Kasumi-1 (cell line): ENCODE measurements at regions not wholly inside any gene's neighbourhood (a gene's known extent, or its start where the extent isn't known, plus 50 kb on each side); places are given as distances from the start of the nearest gene placed in this dataset.

Experiments
- DNase-seq, 2 experiments: peaks; one replicate each; lab custom pipeline; 2025; lab: John Stamatoyannopoulos, UW

DNA sequence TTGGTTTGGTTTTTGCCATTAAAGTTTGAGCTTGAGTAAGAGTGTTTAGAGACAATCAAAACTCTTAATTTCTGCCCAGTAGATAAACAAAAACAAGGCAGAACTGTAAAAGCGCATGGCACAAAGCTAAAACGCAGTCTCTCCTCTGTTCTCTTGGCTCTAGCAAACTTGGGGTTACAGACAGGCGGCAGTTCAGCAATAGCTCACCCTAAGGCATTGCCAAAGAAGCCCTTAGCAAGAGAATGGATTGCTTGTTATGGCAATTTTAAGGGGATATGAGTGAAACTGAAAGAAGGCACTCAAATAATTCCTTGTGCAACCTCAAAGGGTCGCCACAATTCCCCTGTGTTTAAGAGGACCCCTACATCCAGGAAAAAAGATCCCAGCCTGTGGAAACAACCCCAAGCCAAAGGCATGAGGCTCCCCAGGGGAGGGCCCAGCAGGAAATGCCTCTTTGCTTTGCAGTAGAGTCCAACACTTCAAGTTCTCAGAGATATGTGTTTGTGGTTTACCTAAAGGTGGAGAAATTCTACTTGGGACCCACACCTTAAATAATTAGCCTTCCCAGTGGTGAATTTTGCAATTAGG is 317.0 kb upstream of the MPDZ start:
- no peak for DNase-seq

DNA sequence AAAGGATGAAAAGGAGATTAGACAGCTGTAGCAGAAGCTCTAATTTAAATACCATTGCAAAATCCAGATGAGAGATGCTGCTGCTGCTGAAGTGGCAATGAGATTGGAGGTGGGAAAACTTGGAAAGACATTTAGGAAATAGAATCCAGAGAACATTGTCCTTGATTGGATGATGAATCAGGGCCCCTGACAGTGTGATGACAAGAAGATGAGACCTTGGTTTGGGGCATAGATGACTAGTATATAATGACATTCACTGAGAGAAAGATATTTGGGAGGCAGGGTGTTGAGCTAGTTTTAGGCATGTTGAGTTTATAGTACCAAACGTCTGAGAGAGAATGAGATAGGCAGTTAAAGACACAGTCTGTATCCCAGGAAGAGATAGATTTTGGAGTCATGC is 311.5 kb upstream of the MPDZ start:
- DNase-seq, result no peak

DNA sequence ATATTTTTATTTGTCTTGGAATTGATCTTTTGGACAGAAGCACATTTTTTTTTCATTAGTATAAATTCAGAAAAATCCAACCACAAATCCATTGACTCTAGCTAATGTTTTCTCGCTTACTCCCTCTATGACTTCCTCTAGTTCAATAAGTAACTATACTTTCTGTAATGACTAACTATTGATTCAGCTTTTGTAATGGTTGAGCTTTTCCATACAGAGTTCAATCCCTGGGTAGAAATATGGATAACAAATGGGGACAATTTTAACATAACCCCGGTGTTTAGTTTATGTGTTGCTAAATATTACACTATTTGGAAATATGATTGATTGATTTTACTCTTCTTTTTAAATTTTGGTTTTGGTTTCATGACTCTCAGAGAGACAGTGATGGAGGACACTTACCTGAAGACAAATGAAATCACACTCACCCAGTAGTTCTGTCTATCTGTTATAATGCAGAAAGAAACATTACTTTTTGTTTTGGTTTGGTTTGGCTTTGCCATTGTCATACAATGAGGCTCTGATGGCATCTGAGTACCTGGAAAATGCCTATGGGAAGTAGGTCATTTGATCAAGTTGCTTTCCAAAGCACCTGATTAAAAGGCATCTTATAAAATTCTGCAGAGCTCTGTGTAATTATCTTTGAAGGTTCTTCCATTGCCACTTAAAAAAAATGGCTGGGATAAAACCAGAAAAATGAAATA is 309.7 kb upstream of the MPDZ start:
- no peak for DNase-seq

DNA sequence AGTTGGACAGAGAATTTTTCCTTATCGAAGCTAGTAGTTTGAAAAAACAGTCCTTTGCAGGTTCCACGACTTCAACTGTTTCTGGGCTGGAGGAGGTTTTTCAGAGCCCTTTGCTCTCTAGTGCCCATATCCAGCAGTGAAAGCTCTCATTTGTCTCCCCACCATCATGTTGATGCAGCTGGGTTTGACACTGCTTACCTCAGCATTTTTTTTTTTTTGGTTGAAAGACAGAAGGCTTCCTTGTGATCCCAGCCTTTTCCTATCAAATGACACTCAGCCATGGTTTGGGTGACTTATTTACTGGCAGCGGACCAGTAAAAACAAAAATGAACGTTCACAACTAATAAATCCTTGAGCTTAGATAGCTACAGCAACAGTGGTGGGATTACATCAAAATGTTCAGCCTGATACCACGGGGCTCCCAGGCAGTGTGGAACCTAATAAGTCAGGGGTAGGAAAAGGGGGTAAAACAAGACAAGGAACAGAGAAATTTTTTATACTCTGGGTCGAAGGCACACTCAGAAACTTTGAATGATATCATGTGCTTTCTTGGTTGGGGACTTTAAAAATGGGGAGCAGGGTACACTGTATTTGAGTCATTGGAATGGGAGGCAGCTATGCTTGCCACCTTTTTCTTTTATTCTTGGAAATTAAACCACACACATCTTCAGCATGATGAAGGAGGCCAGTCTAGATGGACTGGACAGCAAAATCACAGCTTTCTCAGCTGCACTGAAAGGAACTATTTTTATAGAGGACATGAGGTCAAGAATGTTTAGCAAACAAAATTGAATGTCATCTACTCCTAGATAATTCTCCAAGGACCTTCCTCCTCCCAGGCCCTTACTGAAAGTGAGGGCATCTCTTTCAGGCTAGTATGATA is 308.9 kb upstream of the MPDZ start:
- DNase-seq, result no peak

DNA sequence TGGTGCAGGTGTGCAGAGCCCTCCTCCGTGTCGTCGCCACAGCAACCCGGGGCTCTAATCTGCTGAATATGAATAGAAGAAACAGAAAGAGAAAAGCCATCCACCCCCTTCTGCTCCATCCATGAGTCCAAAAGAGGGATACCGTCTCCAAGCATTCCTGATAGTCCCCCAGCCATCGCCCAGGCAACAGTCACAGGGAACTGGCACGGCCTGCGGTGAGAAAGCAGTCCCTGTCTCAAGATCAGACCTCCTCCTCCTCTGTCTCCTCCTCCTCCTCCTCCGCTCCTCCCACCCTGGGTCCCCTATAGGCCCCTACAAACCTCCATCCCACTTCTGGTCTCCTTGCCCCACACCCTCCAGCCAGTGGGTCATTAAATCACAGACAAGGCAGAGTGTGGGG is 308.1 kb upstream of the MPDZ start:
- DNase-seq, result no peak

DNA sequence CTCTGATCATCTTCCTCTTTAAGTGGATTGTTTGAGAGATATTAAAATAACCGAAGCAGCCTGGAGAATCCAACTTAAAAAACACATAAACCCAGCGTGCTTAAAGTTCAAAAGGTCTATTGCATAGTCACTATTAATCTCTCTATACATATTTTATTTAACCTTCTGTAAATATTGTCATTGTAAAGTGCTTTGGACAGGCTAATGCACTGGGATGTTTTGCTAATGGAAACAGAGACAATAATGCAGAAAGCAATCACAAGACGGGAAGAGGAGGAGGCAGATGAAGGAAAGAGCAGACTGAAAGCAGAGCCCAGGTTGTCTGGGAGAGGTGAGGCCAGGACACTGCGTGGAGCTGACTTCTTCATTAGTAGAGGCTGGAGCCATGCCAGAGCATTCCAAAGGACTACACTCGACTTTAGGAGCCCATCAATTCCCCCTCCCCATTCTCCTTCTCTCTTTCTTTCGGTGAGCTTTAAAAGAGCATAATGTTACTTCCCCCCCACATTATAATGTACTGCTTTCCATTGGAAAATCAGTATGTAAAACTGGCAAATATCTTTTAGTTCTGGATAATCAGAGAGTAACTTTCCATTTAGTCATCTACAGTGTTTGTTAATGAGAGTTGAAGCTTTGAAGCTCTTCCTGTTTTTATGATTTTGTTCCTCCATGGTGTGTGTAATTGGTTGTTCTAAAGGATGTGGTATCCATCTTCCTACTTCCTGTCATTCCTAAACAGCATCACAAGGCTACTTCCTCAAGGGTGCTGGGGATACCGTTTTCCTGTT is 307.3 kb upstream of the MPDZ start:
- DNase-seq, result no peak

DNA sequence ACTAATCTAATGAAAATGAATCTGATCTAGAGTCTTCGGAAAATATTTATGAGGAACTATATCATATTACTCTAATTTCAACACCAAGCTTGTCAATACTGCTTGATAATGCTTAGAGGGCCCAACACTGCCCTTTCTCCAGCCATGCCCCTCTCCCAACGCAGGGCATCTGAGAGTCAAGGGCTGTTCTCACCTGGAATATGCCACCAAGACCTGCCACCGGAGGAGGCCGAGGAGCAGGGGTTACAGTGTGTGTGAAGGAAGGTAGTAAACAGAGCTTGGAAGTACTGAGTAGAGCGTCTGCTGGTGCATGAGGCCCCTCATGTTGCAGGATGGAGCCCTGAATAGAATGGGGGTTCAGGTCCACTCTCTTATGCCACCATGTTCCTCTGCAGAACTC is 301.3 kb upstream of the MPDZ start:
- DNase-seq, result no peak

DNA sequence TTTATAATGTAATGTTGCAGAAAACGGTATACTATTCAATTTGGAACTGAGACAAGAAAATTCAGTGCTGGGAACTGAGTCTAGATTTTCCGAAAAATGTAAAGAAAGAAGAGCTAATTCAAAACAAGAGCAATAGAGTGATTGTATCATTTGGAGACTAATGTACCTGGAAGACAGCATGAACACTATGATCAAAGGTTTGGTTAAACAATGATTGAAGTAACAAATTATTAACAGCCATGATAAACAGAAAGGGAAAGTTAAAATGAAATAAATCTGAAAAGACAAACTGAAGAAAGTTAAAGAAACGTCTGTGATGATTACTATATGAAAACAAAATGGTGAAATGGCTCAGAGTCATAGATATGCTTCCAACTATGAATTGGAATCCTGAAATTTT is 300.6 kb upstream of the MPDZ start:
- DNase-seq, result no peak

DNA sequence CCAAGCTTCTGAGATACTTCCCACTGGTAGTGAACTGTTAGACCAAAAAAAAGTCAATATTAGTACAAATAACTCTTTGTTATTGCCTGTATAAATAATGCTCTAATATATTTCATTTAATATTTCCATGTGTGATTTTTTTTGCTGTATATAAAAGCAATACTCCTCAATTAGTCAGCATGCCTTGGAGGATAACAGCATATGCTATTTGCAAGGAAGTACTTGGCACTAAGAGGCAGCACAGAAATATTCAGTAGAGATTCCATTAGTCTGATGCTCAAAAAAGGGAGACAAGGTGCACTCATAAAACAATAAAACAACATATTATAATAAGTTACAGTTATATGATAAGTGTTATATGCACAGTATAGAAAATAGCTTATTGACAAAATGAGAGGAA is 296.6 kb upstream of the MPDZ start:
- DNase-seq, result no peak

DNA sequence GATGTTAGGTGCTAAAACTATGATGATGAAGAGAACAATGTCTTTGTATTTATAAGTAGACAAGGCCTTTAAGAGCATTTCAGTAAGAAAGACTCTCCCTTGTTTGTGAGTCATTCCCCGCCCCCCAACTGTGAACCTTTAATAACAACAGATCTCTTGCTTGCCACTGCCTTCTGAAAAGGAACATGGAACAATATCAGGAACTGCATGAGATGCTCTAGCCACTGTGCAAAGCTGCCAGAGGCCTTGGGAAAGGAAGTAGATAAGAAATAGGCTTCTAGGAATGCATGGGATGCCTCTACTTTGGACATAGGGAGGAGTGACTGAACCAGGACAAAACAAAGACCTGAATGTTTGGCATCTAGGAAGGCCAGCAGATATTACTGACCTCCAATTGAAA is 296.1 kb upstream of the MPDZ start:
- no peak for DNase-seq

DNA sequence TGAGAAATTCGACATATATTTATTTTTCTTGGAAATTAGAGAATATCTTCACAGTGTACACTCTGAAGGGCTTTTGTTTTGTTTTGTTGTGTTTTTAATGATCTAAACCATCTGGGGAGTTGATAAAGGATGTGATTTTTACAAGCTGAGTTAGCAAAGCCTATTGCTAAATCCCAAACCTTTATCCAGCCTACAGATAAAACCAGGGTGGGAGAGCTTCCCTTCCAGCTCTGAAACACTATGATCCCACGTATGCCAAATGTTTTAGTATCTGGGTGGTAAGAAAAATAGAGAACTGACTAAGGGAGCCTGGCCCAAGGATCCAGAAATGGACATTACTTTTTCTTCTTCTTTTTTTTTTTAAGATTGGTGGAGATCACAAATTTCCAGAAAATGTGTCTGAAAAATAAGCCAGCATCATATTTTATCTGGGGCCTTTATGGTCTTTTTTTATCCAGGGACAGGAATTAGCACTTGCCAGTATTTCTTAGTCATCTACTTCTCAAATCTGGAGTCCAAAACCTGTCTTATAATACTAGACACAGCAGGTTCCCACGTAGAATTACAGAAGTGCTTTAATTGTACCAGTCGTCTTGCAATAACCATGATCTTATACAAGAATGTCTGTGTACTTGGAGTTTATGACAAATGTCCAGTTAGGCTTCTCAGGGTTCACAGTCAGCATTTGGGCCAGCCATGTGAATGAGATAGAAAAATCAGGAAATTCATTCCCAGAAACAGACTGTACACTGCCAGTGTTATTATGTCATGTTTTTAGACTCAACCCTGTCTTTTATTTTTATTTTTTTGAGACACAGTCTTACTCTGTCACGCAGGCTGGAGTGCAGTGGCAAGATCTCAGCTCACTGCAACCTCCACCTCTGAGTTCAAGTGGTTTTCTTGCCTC is 290.8 kb upstream of the MPDZ start:
- DNase-seq, result no peak

DNA sequence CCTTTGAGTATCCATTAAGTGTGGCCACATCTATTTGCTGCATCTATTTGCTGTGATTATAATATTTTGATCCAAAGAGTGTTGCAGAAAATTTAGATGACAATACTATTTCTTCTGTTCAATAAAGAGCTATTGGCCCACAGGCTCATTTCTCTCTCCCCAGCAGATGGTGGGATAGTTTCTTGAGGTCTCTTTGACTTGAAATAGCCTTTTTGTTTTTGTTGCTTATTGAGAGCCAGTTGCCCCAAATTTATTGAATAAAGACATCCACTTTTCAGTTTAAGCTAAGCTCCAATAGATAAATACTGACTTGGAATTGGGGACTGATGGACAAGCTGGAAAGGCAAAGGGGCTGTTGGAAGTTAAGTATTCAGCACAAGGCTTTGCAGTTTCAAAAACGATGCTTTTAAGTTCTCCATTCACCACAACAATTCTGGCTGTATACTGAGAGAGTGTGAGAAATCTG is 290.1 kb upstream of the MPDZ start:
- no peak for DNase-seq

DNA sequence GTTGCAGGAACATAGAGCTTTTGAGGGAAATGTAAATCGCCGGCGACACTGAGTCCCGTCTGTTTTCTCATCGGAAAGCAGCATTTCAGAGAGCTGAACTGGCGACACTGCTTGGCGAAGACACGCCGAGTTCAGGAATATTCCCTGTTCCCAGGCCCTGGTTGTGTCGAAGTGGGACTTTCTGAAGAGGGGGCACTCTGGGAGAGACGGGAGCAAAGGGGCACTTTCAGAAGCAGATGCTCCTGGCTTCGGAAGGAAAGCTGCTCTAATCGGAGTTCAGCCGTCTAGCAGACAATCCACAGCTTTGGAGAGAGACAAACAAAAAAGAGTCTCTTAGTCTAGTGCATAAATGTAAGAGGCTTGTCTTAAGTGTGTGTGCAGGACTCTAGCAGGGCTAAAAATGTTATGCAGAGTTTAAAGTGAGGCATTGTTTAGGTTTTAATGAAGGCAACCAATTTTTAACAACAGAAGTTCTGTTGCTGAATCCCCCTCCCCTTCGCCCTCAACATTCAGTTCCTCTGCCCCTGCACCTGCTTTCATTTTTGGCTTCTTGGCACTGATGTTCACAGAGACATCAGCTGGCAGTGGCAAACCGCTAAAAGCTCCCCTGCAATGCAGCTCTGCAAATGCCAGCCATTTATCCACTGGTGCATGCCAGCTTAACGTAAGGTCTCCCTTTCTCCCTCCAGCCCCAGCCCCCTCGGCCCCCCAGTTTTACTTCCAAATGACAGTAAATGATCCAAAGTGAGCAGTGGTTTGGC is 289.5 kb upstream of the MPDZ start:
- no peak for DNase-seq

DNA sequence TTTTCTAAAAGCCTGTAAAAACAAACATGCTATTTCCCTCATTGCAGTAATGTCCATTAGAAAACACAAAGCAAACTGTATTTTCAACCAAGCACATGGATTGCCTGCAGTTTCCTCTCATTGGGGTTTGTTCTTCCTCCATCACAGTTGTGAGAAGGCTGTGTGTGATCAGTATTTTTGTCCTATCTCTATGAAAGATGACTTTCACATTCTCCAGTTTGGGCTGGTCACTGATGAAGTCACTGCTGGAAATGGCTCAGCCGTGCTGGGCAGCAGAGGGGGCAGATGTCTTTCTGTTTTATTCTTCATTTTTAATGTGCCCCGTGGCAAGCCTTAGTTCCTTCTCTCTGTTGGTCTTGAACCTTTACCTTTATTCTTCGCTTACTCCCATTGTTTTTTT is 288.9 kb upstream of the MPDZ start:
- no peak for DNase-seq

DNA sequence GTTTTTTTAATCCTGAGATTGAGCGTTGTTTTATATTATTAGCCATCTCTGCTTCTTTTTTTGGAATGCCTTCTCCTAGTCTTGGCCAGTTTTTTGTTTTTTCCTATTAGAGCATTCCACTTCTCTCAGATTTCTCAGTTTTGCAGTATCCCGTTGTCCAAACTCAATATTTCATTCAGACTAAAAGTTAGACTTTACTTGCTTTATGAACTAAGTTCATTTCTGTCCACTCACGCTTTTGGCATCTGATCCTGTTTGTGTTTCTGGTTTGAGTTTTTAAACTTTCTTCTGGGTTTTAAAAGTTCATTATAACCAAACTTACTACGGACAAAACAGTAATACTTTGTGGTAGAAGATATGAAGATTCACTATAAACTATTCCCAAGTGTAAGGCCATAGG is 288.3 kb upstream of the MPDZ start:
- DNase-seq, result no peak

DNA sequence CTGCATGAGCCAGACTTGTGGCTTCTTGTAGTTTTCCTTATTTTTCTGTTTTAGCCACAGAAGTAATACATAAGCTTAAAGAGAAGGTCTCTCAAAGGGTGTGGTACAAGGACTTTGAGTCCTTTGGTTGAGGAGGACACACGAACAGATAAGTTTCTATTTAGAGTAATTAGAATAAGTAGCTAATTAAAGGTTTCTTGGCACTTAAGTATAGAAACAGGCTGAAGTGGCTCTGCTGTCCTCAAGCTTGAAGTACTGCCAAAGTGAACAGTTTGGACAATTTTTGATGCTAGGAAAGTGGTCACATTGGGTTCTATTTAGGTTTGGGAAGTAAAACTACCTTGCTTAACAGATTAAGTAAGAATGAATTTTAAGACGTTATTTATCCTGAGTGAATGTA is 278.3 kb upstream of the MPDZ start:
- DNase-seq, result no peak

DNA sequence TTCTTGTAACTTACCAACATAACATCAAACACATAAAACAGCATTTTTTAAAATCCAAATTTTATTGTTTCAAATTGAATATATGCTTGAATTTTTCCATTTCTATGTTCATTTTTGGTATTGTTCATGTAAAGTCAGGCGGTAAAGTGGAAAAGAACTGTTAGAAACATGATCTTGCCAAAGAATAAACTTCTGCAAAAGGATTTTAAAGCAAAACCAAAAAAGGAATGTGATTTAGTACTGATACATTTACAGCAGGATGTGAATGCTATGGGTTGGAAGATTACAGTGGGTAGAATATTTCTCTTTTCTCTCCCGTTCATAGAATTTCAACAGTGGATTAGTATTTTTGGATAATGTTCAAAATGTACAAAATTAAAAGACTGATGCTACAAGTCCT is 277.2 kb upstream of the MPDZ start:
- DNase-seq, result no peak

DNA sequence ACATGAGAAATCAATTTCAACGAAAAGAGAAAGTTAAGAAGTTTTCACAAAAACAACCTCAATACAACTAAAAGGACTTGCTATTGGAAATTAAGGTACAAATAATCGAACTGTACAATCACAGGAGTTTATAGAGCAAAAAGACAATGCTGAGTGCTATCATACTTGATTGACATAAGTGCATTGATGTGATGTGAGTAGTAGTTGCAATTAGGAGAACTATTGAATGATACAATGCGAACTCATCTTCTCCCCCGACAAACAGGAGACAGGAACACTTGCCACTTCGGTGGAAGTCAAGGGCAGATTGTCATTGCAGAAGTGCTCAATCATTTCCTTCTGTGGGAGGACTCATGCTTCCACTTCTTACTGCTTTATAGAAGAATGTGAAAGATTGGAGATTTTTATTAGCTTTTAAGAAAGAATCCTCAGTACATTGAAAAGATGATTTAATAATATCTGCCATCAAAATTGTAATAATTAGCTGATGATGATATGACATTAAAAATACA is 276.6 kb upstream of the MPDZ start:
- no peak for DNase-seq

DNA sequence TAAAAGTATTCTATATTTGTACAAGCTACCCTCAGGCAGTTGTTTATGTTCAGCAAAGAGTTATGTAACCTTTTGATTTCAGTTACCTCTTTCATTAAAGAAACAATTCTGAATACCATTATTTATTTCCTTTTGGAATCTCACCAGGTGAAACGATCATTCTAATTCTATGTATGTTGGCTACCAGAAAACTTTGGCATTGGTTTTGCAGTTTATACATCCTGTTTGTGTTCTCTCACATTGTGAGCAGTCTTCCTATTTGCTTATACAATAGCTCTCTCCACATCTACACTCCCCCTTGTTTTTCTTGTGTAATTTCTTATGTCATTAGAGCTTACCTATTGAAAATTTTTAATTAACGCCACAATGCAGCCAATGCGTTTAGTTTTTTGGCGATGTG is 276.0 kb upstream of the MPDZ start:
- no peak for DNase-seq

DNA sequence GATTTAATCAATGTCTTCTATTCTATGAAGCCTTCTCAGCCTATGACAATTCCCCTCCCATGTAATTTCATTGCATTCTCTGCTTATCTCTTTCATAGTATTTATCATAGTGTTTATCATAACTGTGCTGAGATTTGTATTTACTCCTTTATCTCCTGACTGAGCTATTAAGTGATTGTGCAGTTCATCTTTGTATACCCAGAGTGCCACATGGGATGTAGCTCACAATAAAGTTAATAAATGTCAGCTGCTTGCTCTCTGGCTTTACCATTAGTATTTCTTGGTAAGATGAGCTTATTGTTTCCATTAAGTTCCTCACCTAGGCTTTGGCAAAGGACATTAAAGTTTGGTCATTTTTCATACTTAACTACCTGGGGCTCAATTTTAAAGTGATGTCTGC is 275.1 kb upstream of the MPDZ start:
- DNase-seq, result no peak
